GM21723 (cell line): ENCODE measurements at regions not wholly inside any gene's neighbourhood (a gene's known extent, or its start where the extent isn't known, plus 50 kb on each side); places are given as distances from the start of the nearest gene placed in this dataset.
"Not testable (repeated sequence)": the region's sequence is repeated elsewhere in the genome, so short reads cannot be mapped to it uniquely, and the experiment has no call there.

Experiments
- ATAC-seq: cut with Tn5 transposase; IDR thresholded peaks from one replicate; pipeline ENCODE4 v1.9.1; 2021; ENCODE audit warnings: mild to moderate bottlenecking, moderate library complexity; ENCODE audit not compliant: unreplicated experiment

- no peak for ATAC-seq
Observed at GRCh38 chr11:96694338-96694737, 304.5 kb downstream of the JRKL start.

GRCh38 chr11:96696731-96697130 is 306.9 kb downstream of the JRKL start:
- no peak for ATAC-seq

- ATAC-seq, result no peak
Observed at GRCh38 chr11:96697466-96697865, 307.7 kb downstream of the JRKL start.

- no peak for ATAC-seq
Observed at GRCh38 chr11:96704847-96705246, 315.0 kb downstream of the JRKL start.

- no peak for ATAC-seq
Observed at GRCh38 chr11:96706761-96707160, 316.9 kb downstream of the JRKL start.

- no peak for ATAC-seq
Observed at GRCh38 chr11:96707273-96707672, 317.5 kb downstream of the JRKL start.

GRCh38 chr11:96708219-96708878 is 318.5 kb downstream of the JRKL start:
- ATAC-seq, result no peak

- no peak for ATAC-seq
Observed at GRCh38 chr11:96713301-96713700, 323.5 kb downstream of the JRKL start.

GRCh38 chr11:96714689-96715088 is 324.9 kb downstream of the JRKL start:
- ATAC-seq, result no peak

- ATAC-seq, result no peak
Observed at GRCh38 chr11:96715208-96715607, 325.4 kb downstream of the JRKL start.

GRCh38 chr11:96736601-96737000 is 346.8 kb downstream of the JRKL start:
- no peak for ATAC-seq

GRCh38 chr11:96738311-96738710 is 348.5 kb downstream of the JRKL start:
- ATAC-seq, result no peak

GRCh38 chr11:96741068-96741467 is 351.3 kb downstream of the JRKL start:
- no peak for ATAC-seq

- ATAC-seq, result no peak
Observed at GRCh38 chr11:96744697-96745096, 354.9 kb downstream of the JRKL start.

- no peak for ATAC-seq
Observed at GRCh38 chr11:96748639-96749370, 359.0 kb downstream of the JRKL start.

- ATAC-seq, result not testable (repeated sequence)
Observed at GRCh38 chr11:96751807-96752206, 362.0 kb downstream of the JRKL start.

- no peak for ATAC-seq
Observed at GRCh38 chr11:96752221-96752620, 362.4 kb downstream of the JRKL start.

- ATAC-seq, result no peak
Observed at GRCh38 chr11:96753997-96754396, 364.2 kb downstream of the JRKL start.

- ATAC-seq, result no peak
Observed at GRCh38 chr11:96755209-96755608, 365.4 kb downstream of the JRKL start.

GRCh38 chr11:96755752-96756151 is 365.9 kb downstream of the JRKL start:
- ATAC-seq, result no peak

- no peak for ATAC-seq
Observed at GRCh38 chr11:96758957-96759356, 369.1 kb downstream of the JRKL start.

- ATAC-seq, result no peak
Observed at GRCh38 chr11:96760306-96760705, 370.5 kb downstream of the JRKL start.

GRCh38 chr11:96760815-96761214 is 371.0 kb downstream of the JRKL start:
- ATAC-seq, result no peak
